ENCODE measurements at regions not wholly inside any gene's neighbourhood (a gene's known extent, or its start where the extent isn't known, plus 50 kb on each side); places are given as distances from the start of the nearest gene placed in this dataset.

DNA sequence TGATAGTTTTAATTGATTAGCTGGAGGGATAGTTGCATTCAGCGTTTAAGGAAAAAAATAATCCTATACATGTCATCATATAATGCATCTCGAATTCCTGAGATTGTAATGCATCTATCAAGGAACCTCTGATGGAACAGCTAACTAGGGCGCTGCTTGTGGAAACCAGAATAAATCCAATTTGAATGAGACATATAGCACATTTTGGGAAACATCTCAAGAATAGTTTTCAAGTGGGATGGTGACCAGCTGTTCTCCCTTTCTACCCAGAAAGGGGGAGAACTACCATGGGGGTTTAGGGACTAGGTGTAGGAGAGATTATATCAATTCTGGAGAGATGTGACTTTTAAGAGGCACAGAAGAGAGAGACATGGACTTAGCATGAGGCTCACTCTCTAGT lies 319.3 kb upstream of the BRINP1 start:
- no peaks in the 10 kb centered on the region for H3K4me1 Mint-ChIP-seq

DNA sequence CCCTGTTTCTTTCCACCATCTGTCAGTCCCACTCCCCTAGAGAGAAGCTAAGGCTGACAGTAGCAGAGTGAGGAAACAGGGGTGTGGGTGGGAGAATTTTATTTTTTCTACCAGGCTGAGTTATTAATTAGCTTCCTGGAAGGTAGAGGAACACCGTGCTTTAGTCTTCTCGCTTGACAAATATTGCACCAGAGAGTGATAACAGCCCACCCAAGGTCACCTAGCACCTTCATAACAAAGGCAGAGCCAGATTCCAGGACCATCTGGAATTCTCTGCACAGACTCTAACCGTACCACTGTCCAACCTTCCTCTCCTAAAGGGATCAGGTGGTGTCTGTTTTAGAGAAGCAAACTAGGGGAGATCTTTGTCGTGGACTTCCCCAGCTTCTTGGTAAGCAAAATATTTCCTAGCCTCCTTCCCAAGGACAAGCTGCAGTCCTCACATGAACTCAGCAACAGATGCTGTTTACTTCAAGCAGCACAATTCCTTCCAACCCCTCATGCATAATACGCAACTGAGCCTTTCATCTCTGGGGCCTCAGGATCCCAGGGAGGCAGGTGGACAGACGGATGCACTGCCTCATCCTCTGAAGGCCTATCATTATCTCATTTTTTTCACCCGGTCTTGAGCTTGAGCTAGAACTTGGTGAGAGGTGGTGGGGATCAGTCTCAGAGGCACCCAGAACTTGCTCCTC lies 308.7 kb upstream of the BRINP1 start:
- Mint-ChIP-seq H3K4me1 (no peaks in the 10 kb centered on the region), H3K27me3 (ENCODE audit: low read depth in 3 of 3) (peaks cover 0 to 2% (median 1%) of the 10 kb centered on the region in 3 donors), H3K36me3 (no peaks in the 10 kb centered on the region), H3K9me3 (peaks cover 0 to 2% (median 0%) of the 10 kb centered on the region in 7 donors), H3K4me3 (no peak overlapping the region), H3K27ac (no peak overlapping the region)
- DNase-seq = no peak
- Histone ChIP-seq H3K4me2 (replicated peaks; ENCODE audit: extremely low read depth, low read length, poor library complexity, severe bottlenecking) (no peak overlapping the region), H3K36me3 (replicated peaks in 1 of 2; ENCODE audit: control insufficient read depth in 1 of 2, insufficient read depth in 2 of 2, low read length in 2 of 2) (no peaks in the 10 kb centered on the region), H4K20me1 (ENCODE audit: insufficient read depth, low read length) (no peaks in the 10 kb centered on the region), H3K79me2 (ENCODE audit: insufficient read depth, low read length) (no peaks in the 10 kb centered on the region), H2AFZ (ENCODE audit: insufficient read depth, low read depth, low read length, poor library complexity, severe bottlenecking) (no peak overlapping the region), H3K27me3 (ENCODE audit: control insufficient read depth in 2 of 2, insufficient read depth in 2 of 2, low read length in 2 of 2) (no peaks in the 10 kb centered on the region), H3K4me3 (replicated peaks in 1 of 3; ENCODE audit: low read depth in 2 of 3, low read length in 3 of 3) (no peak overlapping the region), H3K4me1 (ENCODE audit: control insufficient read depth in 1 of 2, insufficient read depth in 2 of 2, low read length in 2 of 2) (no peaks in the 10 kb centered on the region), H3K27ac (ENCODE audit: low read depth in 1 of 2, low read length in 2 of 2) (no peak overlapping the region), H3K9me3 (replicated peaks in 1 of 2; ENCODE audit: control insufficient read depth in 1 of 2, insufficient read depth in 1 of 2, low read length in 2 of 2) (no peaks in the 10 kb centered on the region), H3K9ac (ENCODE audit: insufficient read depth, low read length, poor library complexity, severe bottlenecking) (no peak overlapping the region)
- intact Hi-C loops (cut with micrococcal nuclease) = no loop called here
- WGBS (ENCODE audit: insufficient coverage) = 80% methylated on average over 1 of the region's 7 CpGs
- TF ChIP-seq, protein P1, sequence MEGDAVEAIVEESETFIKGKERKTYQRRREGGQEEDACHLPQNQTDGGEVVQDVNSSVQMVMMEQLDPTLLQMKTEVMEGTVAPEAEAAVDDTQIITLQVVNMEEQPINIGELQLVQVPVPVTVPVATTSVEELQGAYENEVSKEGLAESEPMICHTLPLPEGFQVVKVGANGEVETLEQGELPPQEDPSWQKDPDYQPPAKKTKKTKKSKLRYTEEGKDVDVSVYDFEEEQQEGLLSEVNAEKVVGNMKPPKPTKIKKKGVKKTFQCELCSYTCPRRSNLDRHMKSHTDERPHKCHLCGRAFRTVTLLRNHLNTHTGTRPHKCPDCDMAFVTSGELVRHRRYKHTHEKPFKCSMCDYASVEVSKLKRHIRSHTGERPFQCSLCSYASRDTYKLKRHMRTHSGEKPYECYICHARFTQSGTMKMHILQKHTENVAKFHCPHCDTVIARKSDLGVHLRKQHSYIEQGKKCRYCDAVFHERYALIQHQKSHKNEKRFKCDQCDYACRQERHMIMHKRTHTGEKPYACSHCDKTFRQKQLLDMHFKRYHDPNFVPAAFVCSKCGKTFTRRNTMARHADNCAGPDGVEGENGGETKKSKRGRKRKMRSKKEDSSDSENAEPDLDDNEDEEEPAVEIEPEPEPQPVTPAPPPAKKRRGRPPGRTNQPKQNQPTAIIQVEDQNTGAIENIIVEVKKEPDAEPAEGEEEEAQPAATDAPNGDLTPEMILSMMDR (IDR thresholded peaks at IDR 0.05) = no peak

More for the DNA sequence above, 319.3 kb upstream of the BRINP1 start:
- Histone ChIP-seq H3K79me2 (ENCODE audit: insufficient read depth, low read length) (no peaks in the 10 kb centered on the region), H3K27me3 (ENCODE audit: control insufficient read depth in 2 of 2, insufficient read depth in 2 of 2, low read length in 2 of 2) (no peaks in the 10 kb centered on the region), H3K9ac (ENCODE audit: insufficient read depth, low read length, poor library complexity, severe bottlenecking) (no peak overlapping the region), H4K20me1 (ENCODE audit: insufficient read depth, low read length) (no peaks in the 10 kb centered on the region), H3K27ac (ENCODE audit: low read depth in 1 of 2, low read length in 2 of 2) (no peak overlapping the region), H3K4me1 (ENCODE audit: control insufficient read depth in 1 of 2, insufficient read depth in 2 of 2, low read length in 2 of 2) (no peaks in the 10 kb centered on the region), H2AFZ (ENCODE audit: insufficient read depth, low read depth, low read length, poor library complexity, severe bottlenecking) (no peak overlapping the region), H3K4me2 (replicated peaks; ENCODE audit: extremely low read depth, low read length, poor library complexity, severe bottlenecking) (no peak overlapping the region), H3K9me3 (replicated peaks in 1 of 2; ENCODE audit: control insufficient read depth in 1 of 2, insufficient read depth in 1 of 2, low read length in 2 of 2) (no peaks in the 10 kb centered on the region), H3K36me3 (replicated peaks in 1 of 2; ENCODE audit: control insufficient read depth in 1 of 2, insufficient read depth in 2 of 2, low read length in 2 of 2) (no peaks in the 10 kb centered on the region), H3K4me3 (replicated peaks in 1 of 3; ENCODE audit: low read depth in 2 of 3, low read length in 3 of 3) (no peak overlapping the region)
- no peaks in the 10 kb centered on the region for H3K36me3 Mint-ChIP-seq
- TF ChIP-seq, protein P1 (IDR thresholded peaks at IDR 0.05) = no peak
- no peak for DNase-seq
- WGBS (ENCODE audit: insufficient coverage) = 58% methylated on average over 2 of the region's 3 CpGs
- H3K27ac Mint-ChIP-seq = no peak overlapping the region
- no peak overlapping the region for H3K4me3 Mint-ChIP-seq
- H3K9me3 Mint-ChIP-seq = peaks cover 0 to 3% (median 0%) of the 10 kb centered on the region in 7 donors
- intact Hi-C loops (cut with micrococcal nuclease) = no loop called here
- peaks cover 0 to 2% (median 0%) of the 10 kb centered on the region in 3 donors for H3K27me3 Mint-ChIP-seq (ENCODE audit: low read depth in 3 of 3)

Data from CD14-positive monocyte (primary cell).